A549 (cell line): ENCODE measurements at regions not wholly inside any gene's neighbourhood (a gene's known extent, or its start where the extent isn't known, plus 50 kb on each side); places are given as distances from the start of the nearest gene placed in this dataset.

ENCODE experiments used
- ATAC-seq, 2 experiments: fragments of 200-7000 bp in 1 of 2; fragments of >200 bp in 1 of 2; cut with Nextera tagmentation in 1 of 2; cut with Tn5 transposase in 1 of 2; 3 replicates each; pipeline versions ENCODE4 v1.8.0 to v1.9.1; 2018 to 2020; ENCODE audit warnings: mild to moderate bottlenecking in 1 of 2, moderate library complexity in 1 of 2
- CTCF ChIA-PET: fragments of 300-600 bp; sonication (Branson Sonifier 250); formaldehyde crosslinking; extraction: SDS; loops from one replicate; lab custom pipeline; 2021; ENCODE audit warnings: antibody characterized with exemption, inconsistent platforms; lab: Yijun Ruan, JAX
- POLR2A ChIA-PET: fragments of 350-600 bp; formaldehyde crosslinking; extraction: SDS; loops from one replicate; lab custom pipeline; 2021; ENCODE audit warnings: antibody characterized with exemption, inconsistent platforms; lab: Yijun Ruan, JAX
- DNase-seq, 2 experiments: peaks; one replicate each; pipeline versions ENCODE4 v3.0.0 to v3.0.0-alpha.2; 2011 to 2016; ENCODE audit warnings: low read depth in 1 of 2, low spot score in 1 of 2
- FAIRE-seq: peaks from 2 replicates; lab custom pipeline; 2011; peaks lifted over from hg19 to GRCh38; lab: Jason Lieb, UNC
- H3K27ac ChIP-seq, 2 experiments: fragments of >200 bp; sonication (Bioruptor Twin); formaldehyde crosslinking; 3 replicates each; pipeline ENCODE4 v1.5.1; 2016 to 2017
- H3K4me1 ChIP-seq: fragments of >200 bp; sonication (Bioruptor Twin); formaldehyde crosslinking; 3 replicates; pipeline ENCODE4 v1.6.1; 2016
- H3K4me2 ChIP-seq: fragments of >200 bp; sonication (Bioruptor Twin); formaldehyde crosslinking; 3 replicates; pipeline ENCODE4 v1.6.1; 2016
- H3K4me3 ChIP-seq: fragments of >200 bp; sonication (Bioruptor Twin); formaldehyde crosslinking; 3 replicates; pipeline ENCODE4 v1.5.1; 2016
- H3K9me3 ChIP-seq: fragments of >200 bp; sonication (Bioruptor Twin); formaldehyde crosslinking; 3 replicates; pipeline ENCODE4 v1.6.1; 2016
- BHLHE40 ChIP-seq: IDR thresholded peaks from 2 replicates; pipeline ENCODE4 v1.6.1; 2012; ENCODE audit warnings: low read depth, low read length, inconsistent platforms
- CBX8 ChIP-seq: fragments of 200-600 bp; sonication (generic); IDR thresholded peaks from 2 replicates; pipeline ENCODE4 v1.6.1; 2016
- CEBPB ChIP-seq, 2 experiments: fragments of >200 bp in 1 of 2; sonication (Bioruptor Twin) in 1 of 2; formaldehyde crosslinking in 1 of 2; IDR thresholded peaks; 2 replicates each; pipeline ENCODE4 v1.6.1; 2012 to 2016
- CHD4 ChIP-seq: fragments of 200-600 bp; sonication (generic); IDR thresholded peaks from 2 replicates; pipeline ENCODE4 v1.6.1; 2016; ENCODE audit warnings: antibody characterized with exemption, mild to moderate bottlenecking, borderline replicate concordance
- EHF ChIP-seq: fragments of 250-450 bp; sonication (Bioruptor Pico); IDR thresholded peaks from 2 replicates; pipeline ENCODE4 v1.5.0; 2020; ENCODE audit warnings: mild to moderate bottlenecking
- EHMT2 ChIP-seq: fragments of 200-600 bp; sonication (generic); IDR thresholded peaks from 2 replicates; pipeline ENCODE4 v1.6.1; 2016; ENCODE audit warnings: antibody characterized with exemption, low read depth, mild to moderate bottlenecking, moderate library complexity
- ELK1 ChIP-seq: fragments of 150-350 bp; IDR thresholded peaks from 2 replicates; pipeline ENCODE4 v1.6.1; 2014; ENCODE audit warnings: low read depth, mild to moderate bottlenecking, low read length
- FOSB ChIP-seq: fragments of 250-450 bp; sonication (Bioruptor Pico); IDR thresholded peaks from 2 replicates; pipeline ENCODE4 v1.5.0; 2020; ENCODE audit warnings: mild to moderate bottlenecking, moderate library complexity
- FOXS1 ChIP-seq: fragments of 250-450 bp; sonication (Bioruptor Pico); IDR thresholded peaks from 2 replicates; pipeline ENCODE4 v1.5.0; 2020; ENCODE audit warnings: mild to moderate bottlenecking, moderate library complexity
- GATA3 ChIP-seq: IDR thresholded peaks from 2 replicates; pipeline ENCODE4 v1.6.1; 2012; ENCODE audit warnings: borderline replicate concordance
- HES2 ChIP-seq: fragments of >200 bp; sonication (Bioruptor Twin); formaldehyde crosslinking; IDR thresholded peaks from 2 replicates; pipeline ENCODE4 v1.6.1; 2016
- HOXA7 ChIP-seq: fragments of 250-450 bp; sonication (Bioruptor Pico); IDR thresholded peaks from 2 replicates; pipeline ENCODE4 v1.5.0; 2020; ENCODE audit warnings: mild to moderate bottlenecking, moderate library complexity
- JUN ChIP-seq, 2 experiments: fragments of >200 bp; sonication (Bioruptor Twin); formaldehyde crosslinking; IDR thresholded peaks; 2 replicates in 1 of 2; 3 replicates in 1 of 2; pipeline ENCODE4 v1.6.1; 2016 to 2017
- JUNB ChIP-seq: fragments of >200 bp; sonication (Bioruptor Twin); formaldehyde crosslinking; IDR thresholded peaks from 2 replicates; pipeline ENCODE4 v1.6.1; 2016
- KDM1A ChIP-seq: fragments of 200-600 bp; sonication (generic); IDR thresholded peaks from 2 replicates; pipeline ENCODE4 v1.6.1; 2016; ENCODE audit warnings: low read depth, mild to moderate bottlenecking
- KDM5A ChIP-seq: fragments of 200-600 bp; sonication (generic); IDR thresholded peaks from 2 replicates; pipeline ENCODE4 v1.6.1; 2016; ENCODE audit warnings: antibody characterized with exemption, mild to moderate bottlenecking
- MAFK ChIP-seq: fragments of 450-650 bp; IDR thresholded peaks from 2 replicates; pipeline ENCODE4 v1.6.1; 2014; ENCODE audit not compliant: partially characterized antibody
- RAD21 ChIP-seq, 2 experiments: fragments of >200 bp in 1 of 2; sonication (Bioruptor Twin) in 1 of 2; formaldehyde crosslinking in 1 of 2; IDR thresholded peaks in 1 of 2; conservative IDR thresholded peaks in 1 of 2; 2 replicates in 1 of 2; 3 replicates in 1 of 2; pipeline ENCODE4 v1.6.1; 2012 to 2018; ENCODE audit warnings: inconsistent platforms in 1 of 2
- RARB ChIP-seq: fragments of 250-450 bp; sonication (Bioruptor Pico); IDR thresholded peaks from 2 replicates; pipeline ENCODE4 v1.8.0; 2021; ENCODE audit warnings: mild to moderate bottlenecking, moderate library complexity
- RNF2 ChIP-seq: fragments of 200-600 bp; sonication (generic); IDR thresholded peaks from 2 replicates; pipeline ENCODE4 v1.6.1; 2016; ENCODE audit warnings: low read depth, mild to moderate bottlenecking, antibody characterized with exemption, moderate library complexity, borderline replicate concordance
- WGBS: methylation state at CpG from one replicate; pipeline ENCODE4 v1.1.6; 2017; ENCODE audit errors: missing lambda C conversion rate; 5-methylcytosine and 5-hydroxymethylcytosine counted together
- TF ChIP-seq, protein P1 (sequence below): fragments of >200 bp; sonication (Bioruptor Twin); formaldehyde crosslinking; IDR thresholded peaks from 3 replicates; pipeline ENCODE4 v1.5.1; 2016
- TF ChIP-seq, protein P2 (sequence below): IDR thresholded peaks from 2 replicates; pipeline ENCODE4 v1.6.1; 2012; ENCODE audit warnings: low read depth, borderline replicate concordance

DNA sequence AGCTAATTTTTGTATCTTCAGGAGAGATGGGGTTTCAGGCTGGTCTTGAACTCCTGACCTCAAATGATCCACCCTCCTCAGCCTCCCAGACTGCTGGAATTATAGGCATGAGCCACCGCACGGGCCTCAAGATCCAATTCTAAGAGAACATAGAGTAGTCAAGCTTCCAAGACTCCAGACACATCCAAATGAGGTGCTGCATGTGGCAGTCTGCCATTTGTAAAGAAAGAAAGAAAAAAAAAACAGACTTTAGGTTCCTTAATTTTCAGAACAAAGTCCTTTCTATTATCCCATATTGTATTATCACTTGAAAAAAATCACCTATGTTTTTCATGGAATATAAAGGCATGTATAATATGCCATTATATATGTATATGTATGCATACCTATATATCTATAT, 2104.5 kb downstream of the MAT2B start:
- TF ChIP-seq JUN (IDR thresholded peaks at IDR 0.05) (no peak), JUNB (no peak), FOXS1 (CRISPR knock-in tag) (no peak), CEBPB (IDR thresholded peaks at IDR 0.05) (no peak), KDM5A (no peak), CHD4 (no peak), RARB (CRISPR knock-in tag) (no peak), EHF (CRISPR knock-in tag) (no peak), FOSB (CRISPR knock-in tag) (no peak), CBX8 (no peak), ELK1 (no peak)
- TF ChIP-seq, protein P1, sequence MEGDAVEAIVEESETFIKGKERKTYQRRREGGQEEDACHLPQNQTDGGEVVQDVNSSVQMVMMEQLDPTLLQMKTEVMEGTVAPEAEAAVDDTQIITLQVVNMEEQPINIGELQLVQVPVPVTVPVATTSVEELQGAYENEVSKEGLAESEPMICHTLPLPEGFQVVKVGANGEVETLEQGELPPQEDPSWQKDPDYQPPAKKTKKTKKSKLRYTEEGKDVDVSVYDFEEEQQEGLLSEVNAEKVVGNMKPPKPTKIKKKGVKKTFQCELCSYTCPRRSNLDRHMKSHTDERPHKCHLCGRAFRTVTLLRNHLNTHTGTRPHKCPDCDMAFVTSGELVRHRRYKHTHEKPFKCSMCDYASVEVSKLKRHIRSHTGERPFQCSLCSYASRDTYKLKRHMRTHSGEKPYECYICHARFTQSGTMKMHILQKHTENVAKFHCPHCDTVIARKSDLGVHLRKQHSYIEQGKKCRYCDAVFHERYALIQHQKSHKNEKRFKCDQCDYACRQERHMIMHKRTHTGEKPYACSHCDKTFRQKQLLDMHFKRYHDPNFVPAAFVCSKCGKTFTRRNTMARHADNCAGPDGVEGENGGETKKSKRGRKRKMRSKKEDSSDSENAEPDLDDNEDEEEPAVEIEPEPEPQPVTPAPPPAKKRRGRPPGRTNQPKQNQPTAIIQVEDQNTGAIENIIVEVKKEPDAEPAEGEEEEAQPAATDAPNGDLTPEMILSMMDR: no peak
- CTCF ChIA-PET: no interaction called here

DNA sequence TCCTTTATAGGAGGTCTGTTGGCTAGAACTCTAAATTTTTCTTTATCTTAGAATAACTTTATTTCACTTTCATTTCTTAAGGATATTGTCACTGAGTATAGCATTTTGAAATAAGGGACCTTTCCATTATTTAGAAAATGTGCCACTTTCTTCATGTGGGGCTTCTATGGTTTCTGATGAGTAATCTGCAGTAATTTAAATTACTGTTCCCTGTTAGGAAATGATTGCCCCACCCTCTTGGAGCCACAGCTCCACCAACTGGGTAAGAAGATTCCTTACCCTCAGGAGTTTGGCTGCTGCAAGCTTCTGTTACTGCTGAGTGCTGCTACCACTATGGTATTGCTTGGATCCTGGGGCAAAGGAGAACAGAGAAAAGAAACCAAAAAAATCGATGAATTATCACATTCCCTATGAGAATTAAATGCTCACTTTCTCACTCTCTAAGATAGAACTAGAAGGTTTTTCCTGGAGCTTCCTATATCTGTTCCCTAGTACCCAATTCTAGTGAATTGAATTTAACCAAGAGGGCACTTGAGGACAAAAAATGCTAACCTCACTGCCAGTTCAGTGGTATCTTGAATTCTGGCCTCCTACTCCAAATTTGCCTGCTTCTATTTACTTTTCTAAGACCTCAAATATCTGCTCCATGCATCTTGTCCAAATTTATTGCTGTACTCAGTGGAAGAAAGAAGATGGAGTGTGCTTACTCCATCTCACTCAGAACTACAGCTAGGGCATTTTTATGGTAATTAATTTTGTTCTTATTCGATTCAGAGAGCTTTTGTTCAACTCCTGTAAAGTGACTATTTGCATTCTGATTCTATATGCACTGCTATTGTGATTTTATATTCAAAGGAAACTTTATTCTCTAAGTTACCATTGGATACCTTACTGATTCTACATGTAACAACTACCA, 2111.3 kb downstream of the MAT2B start:
- FAIRE-seq (no peak), ATAC-seq (no peak), DNase-seq (no peak)
- Histone ChIP-seq H3K9me3 (no peaks in the 10 kb centered on the region), H3K27ac (no peak overlapping the region), H3K4me2 (no peak overlapping the region), H3K4me3 (no peak overlapping the region), H3K4me1 (no peaks in the 10 kb centered on the region)
- WGBS: 3% methylated on average over 2 of the region's 2 CpGs
- no peak for TF ChIP-seq EHF (CRISPR knock-in tag)
- no peak for TF ChIP-seq RARB (CRISPR knock-in tag)
- TF ChIP-seq FOXS1 (CRISPR knock-in tag): no peak
- TF ChIP-seq, protein P2, sequence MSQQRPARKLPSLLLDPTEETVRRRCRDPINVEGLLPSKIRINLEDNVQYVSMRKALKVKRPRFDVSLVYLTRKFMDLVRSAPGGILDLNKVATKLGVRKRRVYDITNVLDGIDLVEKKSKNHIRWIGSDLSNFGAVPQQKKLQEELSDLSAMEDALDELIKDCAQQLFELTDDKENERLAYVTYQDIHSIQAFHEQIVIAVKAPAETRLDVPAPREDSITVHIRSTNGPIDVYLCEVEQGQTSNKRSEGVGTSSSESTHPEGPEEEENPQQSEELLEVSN: no peak
- TF ChIP-seq EHMT2: no peak
- no peak for TF ChIP-seq GATA3
- TF ChIP-seq HES2: no peak
- TF ChIP-seq MAFK: no peak
- no peak for TF ChIP-seq RAD21 (conservative IDR thresholded peaks at IDR 0.05 in 1 of 2, IDR thresholded peaks at IDR 0.05 in 1 of 2)
- TF ChIP-seq KDM1A: no peak
- TF ChIP-seq FOSB (CRISPR knock-in tag): no peak
- TF ChIP-seq BHLHE40: no peak
- TF ChIP-seq HOXA7: no peak
- TF ChIP-seq JUN (IDR thresholded peaks at IDR 0.05): no peak
- no peak for TF ChIP-seq RNF2
- CTCF ChIA-PET: no interaction called here
- POLR2A ChIA-PET: no interaction called here

More for the DNA sequence above, 2104.5 kb downstream of the MAT2B start:
- H3K4me2 ChIP-seq: no peak overlapping the region
- FAIRE-seq (no peak), DNase-seq (no peak), ATAC-seq (no peak)
- no peaks in the 10 kb centered on the region for H3K9me3 ChIP-seq
- POLR2A ChIA-PET: no interaction called here
- H3K27ac ChIP-seq: no peak overlapping the region
- H3K4me3 ChIP-seq: no peak overlapping the region
- WGBS: 54% methylated on average over 2 of the region's 2 CpGs
- H3K4me1 ChIP-seq: no peaks in the 10 kb centered on the region
